Endothelial cell of umbilical vein (primary cell): ENCODE measurements at regions not wholly inside any gene's neighbourhood (a gene's known extent, or its start where the extent isn't known, plus 50 kb on each side); places are given as distances from the start of the nearest gene placed in this dataset.
"Not testable (repeated sequence)": the region's sequence is repeated elsewhere in the genome, so short reads cannot be mapped to it uniquely, and the experiment has no call there.

ENCODE experiments used
- BruUV-seq: library from RNA; stranded (reverse); fragments of 400-500 nt; replicated peaks from 2 replicates; lab custom pipeline; 2021; lab: Mats Ljungman, UMichigan
- CTCF ChIA-PET: fragments of 300-600, 350-600 bp; sonication (Branson Sonifier 250); formaldehyde crosslinking; loops from one replicate; lab custom pipeline; 2021; ENCODE audit warnings: antibody characterized with exemption, inconsistent platforms; lab: Charles Lee
- POLR2A ChIA-PET: fragments of 300-600, 350-600 bp; sonication (Branson Sonifier 250); formaldehyde crosslinking; loops from one replicate; lab custom pipeline; 2021; ENCODE audit warnings: antibody characterized with exemption, inconsistent platforms; lab: Charles Lee
- DNase-seq: peaks from one replicate; pipeline ENCODE4 v3.0.0-alpha.2; 2011; ENCODE audit warnings: low read depth, low spot score
- FAIRE-seq: peaks from 2 replicates; lab custom pipeline; 2011; peaks lifted over from hg19 to GRCh38; lab: Jason Lieb, UNC
- H2AFZ ChIP-seq: 2 replicates; pipeline ENCODE4 v1.6.0; 2012; ENCODE audit warnings: low read depth, low read length, control low read depth, inconsistent platforms
- H3K27ac ChIP-seq: 2 replicates; pipeline ENCODE4 v1.5.1; 2011; ENCODE audit warnings: low read depth, mild to moderate bottlenecking, control low read depth, low read length, moderate library complexity; ENCODE audit not compliant: insufficient read depth
- H3K27me3 ChIP-seq, 2 experiments: 2 replicates each; pipeline versions ENCODE4 v1.6.0 to v1.6.1; 2011; ENCODE audit warnings: low read length in 2 of 2, mixed read lengths in 1 of 2; ENCODE audit not compliant: control insufficient read depth in 2 of 2, insufficient read depth in 2 of 2
- H3K36me3 ChIP-seq, 2 experiments: 2 replicates in 1 of 2; 3 replicates in 1 of 2; pipeline ENCODE4 v1.5.1; 2011; ENCODE audit warnings: low read length in 2 of 2, mild to moderate bottlenecking in 1 of 2, moderate library complexity in 1 of 2; ENCODE audit not compliant: control insufficient read depth in 2 of 2, insufficient read depth in 2 of 2; ENCODE audit errors: extremely low read depth in 1 of 2
- H3K4me1 ChIP-seq: 3 replicates; pipeline ENCODE4 v1.5.1; 2011; ENCODE audit warnings: mild to moderate bottlenecking, low read length; ENCODE audit not compliant: control insufficient read depth, insufficient read depth; ENCODE audit errors: extremely low read depth
- H3K4me2 ChIP-seq: 2 replicates; pipeline ENCODE4 v1.6.1; 2011; ENCODE audit warnings: low read length, control low read depth, mixed read lengths; ENCODE audit not compliant: insufficient read depth
- H3K4me3 ChIP-seq, 3 experiments: fragments of 200-600 bp in 1 of 3; sonication (generic), shearing (Covaris generic) in 1 of 3; replicated peaks in 1 of 3; 2 replicates each; pipeline ENCODE4 v1.5.1; 2011 to 2016; ENCODE audit warnings: control low read depth in 3 of 3, low read length in 3 of 3, mild to moderate bottlenecking in 2 of 3, inconsistent platforms in 1 of 3, low read depth in 1 of 3, moderate library complexity in 1 of 3; ENCODE audit not compliant: insufficient read depth in 1 of 3
- H3K79me2 ChIP-seq: 2 replicates; pipeline ENCODE4 v1.6.0; 2012; ENCODE audit warnings: low read length, inconsistent platforms; ENCODE audit not compliant: control insufficient read depth, insufficient read depth
- H3K9ac ChIP-seq: replicated peaks from 2 replicates; pipeline ENCODE3; 2011; ENCODE audit warnings: low read length, control low read depth; ENCODE audit not compliant: insufficient read depth; ENCODE audit errors: extremely low read depth
- H3K9me1 ChIP-seq: replicated peaks from 3 replicates; pipeline ENCODE4 v1.6.0; 2011; ENCODE audit warnings: mild to moderate bottlenecking, low read length; ENCODE audit not compliant: control insufficient read depth, insufficient read depth; ENCODE audit errors: extremely low read depth
- H3K9me3 ChIP-seq: replicated peaks from 2 replicates; pipeline ENCODE4 v1.5.1; 2012; ENCODE audit warnings: low read length, inconsistent platforms; ENCODE audit not compliant: control insufficient read depth, insufficient read depth
- H4K20me1 ChIP-seq: replicated peaks from 2 replicates; pipeline ENCODE3; 2011; ENCODE audit warnings: mild to moderate bottlenecking, low read length; ENCODE audit not compliant: control insufficient read depth, insufficient read depth; ENCODE audit errors: extremely low read depth
- CTCF ChIP-seq, 2 donors: IDR thresholded peaks; 1 replicate in 1 of 2; 2 replicates in 1 of 2; pipeline ENCODE4 v1.5.1; 2011; ENCODE audit warnings: low read length in 2 of 2, mild to moderate bottlenecking in 2 of 2, moderate library complexity in 2 of 2, control low read depth in 1 of 2, inconsistent platforms in 1 of 2, low read depth in 1 of 2; ENCODE audit not compliant: insufficient read depth in 1 of 2; ENCODE audit errors: extremely low read depth in 1 of 2
- EZH2 ChIP-seq: IDR thresholded peaks from 2 replicates; pipeline ENCODE4 v1.6.1; 2012; ENCODE audit warnings: borderline replicate concordance, low read depth, mild to moderate bottlenecking, moderate library complexity, low read length, inconsistent platforms; ENCODE audit not compliant: severe bottlenecking
- FOS ChIP-seq: IDR thresholded peaks from 2 replicates; pipeline ENCODE4 v1.6.1; 2011; ENCODE audit warnings: mild to moderate bottlenecking, low read length, moderate library complexity, borderline replicate concordance; ENCODE audit not compliant: insufficient read depth
- GATA2 ChIP-seq: IDR thresholded peaks from 2 replicates; pipeline ENCODE4 v1.7.0; 2011; ENCODE audit warnings: low read depth, mild to moderate bottlenecking, moderate library complexity, mixed read lengths, low read length; ENCODE audit not compliant: insufficient read length, insufficient read depth
- MAX ChIP-seq: IDR thresholded peaks from 2 replicates; pipeline ENCODE4 v1.6.1; 2011; ENCODE audit not compliant: insufficient read depth, insufficient read length
- POLR2A ChIP-seq: IDR thresholded peaks from 2 replicates; pipeline ENCODE4 v1.6.1; 2012; ENCODE audit warnings: low read depth, mild to moderate bottlenecking, control low read depth, low read length
- POLR2AphosphoS5 ChIP-seq: IDR thresholded peaks from 2 replicates; pipeline ENCODE4 v1.6.1; 2012; ENCODE audit warnings: low read depth, mild to moderate bottlenecking, control low read depth, low read length, moderate library complexity; ENCODE audit not compliant: insufficient read depth
- dilution Hi-C: fragments of 300-500 bp; cut with MboI; formaldehyde crosslinking; loops from one replicate; pipeline ENCODE4 v1.15.0; 2019; ENCODE audit warnings: low sequenced_read_pairs; ENCODE audit not compliant: extremely low pct_ligation_motif_present
- intact Hi-C: fragments of 100-400 bp; cut with micrococcal nuclease; formaldehyde crosslinking; loops from one replicate; pipeline ENCODE4 v1.10.0; 2022

- BruUV-seq = no TSS peak
- H2AFZ ChIP-seq = no peak overlapping the region
- intact Hi-C loops (no loop called here), dilution Hi-C loops (no loop called here)
- H3K27me3 ChIP-seq = no peaks in the 10 kb centered on the region
- no peak overlapping the region for H3K4me2 ChIP-seq
- H3K79me2 ChIP-seq = no peaks in the 10 kb centered on the region
- no peak overlapping the region for H3K9ac ChIP-seq
- peaks cover 5% of the 10 kb centered on the region for H3K4me1 ChIP-seq
- no peak overlapping the region for H3K4me3 ChIP-seq
- no peaks in the 10 kb centered on the region for H3K9me3 ChIP-seq
- no peak for TF ChIP-seq CTCF (IDR thresholded peaks at IDR 0.05; ENCODE audit: extremely low read depth in 1 of 2, insufficient read depth in 1 of 2, low read depth in 1 of 2, low read length in 2 of 2)
- TF ChIP-seq POLR2A = no peak
- no peak for TF ChIP-seq GATA2
- no peak for TF ChIP-seq EZH2
- no peak for TF ChIP-seq FOS
- TF ChIP-seq POLR2AphosphoS5 = no peak
- TF ChIP-seq MAX = no peak
- DNase-seq (peak; percentile 13), FAIRE-seq (no peak)
- ChIA-PET POLR2A (no interaction called here), CTCF (no interaction called here)
- no peaks in the 10 kb centered on the region for H3K9me1 ChIP-seq
- H3K27ac ChIP-seq = no peak overlapping the region
- H4K20me1 ChIP-seq = no peaks in the 10 kb centered on the region
- no peaks in the 10 kb centered on the region for H3K36me3 ChIP-seq
Observed at GRCh38 chr13:75175575-75175974, 306.4 kb downstream of the TBC1D4 start.

GRCh38 chr13:75175097-75175496 lies 306.9 kb downstream of the TBC1D4 start:
- DNase-seq, H3K4me2 ChIP-seq, dilution Hi-C loops, H2AFZ ChIP-seq, POLR2A ChIA-PET, H3K79me2 ChIP-seq, H3K27me3 ChIP-seq, H3K9me3 ChIP-seq, H3K4me1 ChIP-seq, BruUV-seq, intact Hi-C loops, H3K9ac ChIP-seq, FAIRE-seq, CTCF ChIA-PET, H3K9me1 ChIP-seq, H3K27ac ChIP-seq, H4K20me1 ChIP-seq, H3K36me3 ChIP-seq, H3K4me3 ChIP-seq: not testable (repeated sequence)
